ENCODE measurements at regions not wholly inside any gene's neighbourhood (a gene's known extent, or its start where the extent isn't known, plus 50 kb on each side); places are given as distances from the start of the nearest gene placed in this dataset.

- H3K4me3 Mint-ChIP-seq: no peak overlapping the region
- no peaks in the 10 kb centered on the region for H3K4me1 ChIP-seq (ENCODE audit: insufficient read depth, low read length)
- no peaks in the 10 kb centered on the region for H3K9me3 ChIP-seq (ENCODE audit: low read length)
- H3K27ac ChIP-seq (ENCODE audit: low read depth, low read length): no peak overlapping the region
- no peaks in the 10 kb centered on the region for H3K27me3 Mint-ChIP-seq
- no peak overlapping the region for H3K27ac Mint-ChIP-seq
- no peaks in the 10 kb centered on the region for H3K27me3 ChIP-seq (ENCODE audit: insufficient read depth, low read length, poor library complexity, severe bottlenecking)
- H3K36me3 Mint-ChIP-seq: no peaks in the 10 kb centered on the region
- no peak for DNase-seq
- H3K4me3 ChIP-seq (ENCODE audit: low read length): no peak overlapping the region
- no peaks in the 10 kb centered on the region for H3K36me3 ChIP-seq (ENCODE audit: insufficient read depth, low read length)
- CTCF ChIA-PET: no interaction called here
- H3K9me3 Mint-ChIP-seq: peaks cover 0 to 15% (median 4%) of the 10 kb centered on the region in 5 donors
- POLR2A ChIA-PET: no interaction called here
- no peaks in the 10 kb centered on the region for H3K4me1 Mint-ChIP-seq
Measured at GRCh38 chr6:165010556-165011535, 298.6 kb downstream of the C6orf118 start.

DNA sequence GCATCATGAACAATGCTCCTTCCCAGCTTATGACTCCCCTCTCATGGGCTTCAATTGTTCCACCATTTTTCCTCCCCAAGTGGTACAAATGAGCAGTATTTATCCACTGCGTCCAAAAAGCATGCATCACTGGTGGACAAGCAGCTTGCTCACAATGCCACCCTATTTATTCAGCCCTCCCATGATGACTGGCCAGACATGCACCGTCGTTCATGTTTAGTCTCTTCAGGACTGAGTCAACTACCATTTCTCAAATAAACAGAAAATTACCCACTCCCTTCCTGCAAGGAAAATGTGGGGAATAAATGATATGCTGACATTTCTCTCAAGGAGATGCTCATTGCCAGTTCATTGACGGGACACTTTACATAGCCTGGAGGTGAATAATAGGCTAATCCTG lies 300.4 kb downstream of the C6orf118 start:
- Histone ChIP-seq H3K36me3 (ENCODE audit: insufficient read depth, low read length) (no peaks in the 10 kb centered on the region), H3K4me1 (ENCODE audit: insufficient read depth, low read length) (no peaks in the 10 kb centered on the region), H3K4me3 (ENCODE audit: low read length) (no peak overlapping the region), H3K9me3 (ENCODE audit: low read length) (no peaks in the 10 kb centered on the region), H3K27ac (ENCODE audit: low read depth, low read length) (no peak overlapping the region), H3K27me3 (ENCODE audit: insufficient read depth, low read length, poor library complexity, severe bottlenecking) (no peaks in the 10 kb centered on the region)
- Mint-ChIP-seq H3K9me3 (peaks cover 0 to 17% (median 4%) of the 10 kb centered on the region in 5 donors), H3K27ac (no peak overlapping the region), H3K36me3 (no peaks in the 10 kb centered on the region), H3K4me3 (no peak overlapping the region), H3K27me3 (no peaks in the 10 kb centered on the region), H3K4me1 (no peaks in the 10 kb centered on the region)
- DNase-seq: no peak
- CTCF ChIA-PET: no interaction called here
- POLR2A ChIA-PET: no interaction called here

DNA sequence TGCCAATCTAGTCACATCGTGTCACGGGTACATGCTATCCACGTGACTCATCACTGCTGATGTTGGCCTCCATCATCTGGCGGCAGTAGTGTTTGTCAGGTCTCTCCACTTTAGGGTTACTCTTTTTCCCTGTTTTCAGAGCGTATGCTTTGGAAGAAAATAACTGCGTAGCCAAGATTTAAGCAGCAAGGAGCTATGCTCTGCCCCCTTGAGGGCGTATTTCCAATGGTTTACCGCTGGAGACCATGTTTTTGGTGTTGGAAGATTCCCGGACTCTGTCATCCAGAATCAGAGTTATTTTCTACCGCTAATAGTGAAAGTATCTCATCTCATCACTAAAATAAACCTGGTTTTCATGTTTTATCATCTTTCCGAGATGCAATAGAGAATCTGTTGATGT lies 306.5 kb downstream of the C6orf118 start:
- no peak overlapping the region for H3K4me3 ChIP-seq (ENCODE audit: low read length)
- Mint-ChIP-seq H3K4me3 (no peak overlapping the region), H3K27me3 (no peaks in the 10 kb centered on the region), H3K9me3 (peaks cover 0 to 13% (median 3%) of the 10 kb centered on the region in 5 donors), H3K27ac (no peak overlapping the region), H3K4me1 (no peaks in the 10 kb centered on the region), H3K36me3 (no peaks in the 10 kb centered on the region)
- H3K36me3 ChIP-seq (ENCODE audit: insufficient read depth, low read length): no peaks in the 10 kb centered on the region
- ChIA-PET POLR2A (no interaction called here), CTCF (no interaction called here)
- no peaks in the 10 kb centered on the region for H3K9me3 ChIP-seq (ENCODE audit: low read length)
- no peaks in the 10 kb centered on the region for H3K4me1 ChIP-seq (ENCODE audit: insufficient read depth, low read length)
- H3K27ac ChIP-seq (ENCODE audit: low read depth, low read length): no peak overlapping the region
- no peaks in the 10 kb centered on the region for H3K27me3 ChIP-seq (ENCODE audit: insufficient read depth, low read length, poor library complexity, severe bottlenecking)
- DNase-seq: no peak

DNA sequence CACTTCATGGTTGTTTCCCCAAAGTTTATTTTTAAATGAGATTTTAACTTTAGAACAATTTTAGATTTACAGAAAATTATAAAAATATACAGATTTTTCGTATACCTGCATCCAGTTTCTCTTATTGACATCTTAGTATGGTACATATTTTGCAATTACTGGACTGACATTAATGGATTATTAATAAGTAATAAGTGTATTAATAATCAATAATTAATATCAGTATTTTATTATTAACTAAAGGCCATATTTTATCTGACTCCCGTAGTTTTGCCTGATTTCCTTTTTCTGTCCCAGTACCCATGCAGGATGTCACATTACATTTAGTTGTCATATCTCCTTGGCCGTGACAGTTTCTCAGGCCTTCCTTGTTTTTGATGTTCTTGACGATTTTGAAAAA lies 307.0 kb downstream of the C6orf118 start:
- POLR2A ChIA-PET: no interaction called here
- no peaks in the 10 kb centered on the region for H3K27me3 Mint-ChIP-seq
- CTCF ChIA-PET: no interaction called here
- peaks cover 0 to 16% (median 3%) of the 10 kb centered on the region in 5 donors for H3K9me3 Mint-ChIP-seq
- no peaks in the 10 kb centered on the region for H3K27me3 ChIP-seq (ENCODE audit: insufficient read depth, low read length, poor library complexity, severe bottlenecking)
- H3K36me3 Mint-ChIP-seq: no peaks in the 10 kb centered on the region
- H3K4me3 Mint-ChIP-seq: no peak overlapping the region
- no peaks in the 10 kb centered on the region for H3K36me3 ChIP-seq (ENCODE audit: insufficient read depth, low read length)
- no peak overlapping the region for H3K4me3 ChIP-seq (ENCODE audit: low read length)
- no peaks in the 10 kb centered on the region for H3K9me3 ChIP-seq (ENCODE audit: low read length)
- H3K4me1 ChIP-seq (ENCODE audit: insufficient read depth, low read length): no peaks in the 10 kb centered on the region
- H3K4me1 Mint-ChIP-seq: no peaks in the 10 kb centered on the region
- DNase-seq: no peak
- no peak overlapping the region for H3K27ac ChIP-seq (ENCODE audit: low read depth, low read length)
- H3K27ac Mint-ChIP-seq: no peak overlapping the region

GRCh38 chr6:165001502-165002157 lies 307.8 kb downstream of the C6orf118 start:
- no peaks in the 10 kb centered on the region for H3K27me3 Mint-ChIP-seq
- H3K4me1 ChIP-seq (ENCODE audit: insufficient read depth, low read length): no peaks in the 10 kb centered on the region
- H3K27ac Mint-ChIP-seq: no peak overlapping the region
- CTCF ChIA-PET: no interaction called here
- H3K4me1 Mint-ChIP-seq: no peaks in the 10 kb centered on the region
- no peaks in the 10 kb centered on the region for H3K9me3 ChIP-seq (ENCODE audit: low read length)
- H3K4me3 Mint-ChIP-seq: no peak overlapping the region
- peaks cover 0 to 16% (median 3%) of the 10 kb centered on the region in 5 donors for H3K9me3 Mint-ChIP-seq
- no peaks in the 10 kb centered on the region for H3K36me3 ChIP-seq (ENCODE audit: insufficient read depth, low read length)
- H3K27ac ChIP-seq (ENCODE audit: low read depth, low read length): no peak overlapping the region
- H3K27me3 ChIP-seq (ENCODE audit: insufficient read depth, low read length, poor library complexity, severe bottlenecking): no peaks in the 10 kb centered on the region
- no peak for DNase-seq
- POLR2A ChIA-PET: no interaction called here
- no peaks in the 10 kb centered on the region for H3K36me3 Mint-ChIP-seq
- H3K4me3 ChIP-seq (ENCODE audit: low read length): no peak overlapping the region

GRCh38 chr6:164998297-164998696 lies 311.1 kb downstream of the C6orf118 start:
- Histone ChIP-seq H3K27me3 (ENCODE audit: insufficient read depth, low read length, poor library complexity, severe bottlenecking) (no peaks in the 10 kb centered on the region), H3K36me3 (ENCODE audit: insufficient read depth, low read length) (no peaks in the 10 kb centered on the region), H3K9me3 (ENCODE audit: low read length) (no peaks in the 10 kb centered on the region), H3K4me1 (ENCODE audit: insufficient read depth, low read length) (no peaks in the 10 kb centered on the region), H3K4me3 (ENCODE audit: low read length) (no peak overlapping the region), H3K27ac (ENCODE audit: low read depth, low read length) (no peak overlapping the region)
- H3K36me3 Mint-ChIP-seq: no peaks in the 10 kb centered on the region
- H3K27me3 Mint-ChIP-seq: no peaks in the 10 kb centered on the region
- H3K4me1 Mint-ChIP-seq: no peaks in the 10 kb centered on the region
- H3K4me3 Mint-ChIP-seq: no peak overlapping the region
- peaks cover 1 to 6% (median 4%) of the 10 kb centered on the region in 5 donors for H3K9me3 Mint-ChIP-seq
- ChIA-PET CTCF (interaction anchor here (1.0 kb wide), 1 partner anchor 9 kb away, joined by 3 read pairs; no protein-coding TSS in a partner anchor), POLR2A (no interaction called here)
- DNase-seq: no peak
- peak overlapping the region in 1 of 8 donors; percentile 47 for H3K27ac Mint-ChIP-seq

DNA sequence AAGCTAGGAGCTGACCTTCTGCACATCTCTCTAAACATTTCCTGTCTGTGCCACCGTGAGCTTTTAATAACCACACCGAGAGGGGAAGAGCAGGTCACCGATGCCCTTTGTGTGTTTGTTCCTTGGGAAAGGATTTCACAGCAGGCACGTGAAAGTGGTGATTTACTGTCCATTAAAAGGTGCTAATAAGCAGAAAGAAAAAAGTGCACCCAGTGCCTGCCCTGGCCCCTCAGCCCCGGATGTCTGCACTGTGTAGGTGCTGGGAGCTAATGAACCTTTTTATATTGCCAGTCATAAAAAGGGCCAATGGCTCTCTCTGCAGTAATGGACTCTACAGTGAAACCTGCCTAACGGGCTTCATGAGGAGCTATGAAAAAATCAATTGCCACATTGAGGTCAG lies 312.6 kb downstream of the C6orf118 start:
- CTCF ChIA-PET: interaction anchor here (0.7 kb wide), 1 partner anchor 10 kb away, joined by 3 read pairs; no protein-coding TSS in a partner anchor
- no peaks in the 10 kb centered on the region for H3K36me3 Mint-ChIP-seq
- Histone ChIP-seq H3K27ac (ENCODE audit: low read depth, low read length) (no peak overlapping the region), H3K27me3 (ENCODE audit: insufficient read depth, low read length, poor library complexity, severe bottlenecking) (no peaks in the 10 kb centered on the region), H3K9me3 (ENCODE audit: low read length) (no peaks in the 10 kb centered on the region), H3K4me3 (ENCODE audit: low read length) (no peak overlapping the region), H3K36me3 (ENCODE audit: insufficient read depth, low read length) (no peaks in the 10 kb centered on the region), H3K4me1 (ENCODE audit: insufficient read depth, low read length) (no peaks in the 10 kb centered on the region)
- H3K4me3 Mint-ChIP-seq: no peak overlapping the region
- no peaks in the 10 kb centered on the region for H3K27me3 Mint-ChIP-seq
- POLR2A ChIA-PET: no interaction called here
- no peak for DNase-seq
- peaks cover 4 to 8% (median 6%) of the 10 kb centered on the region in 5 donors for H3K9me3 Mint-ChIP-seq
- H3K27ac Mint-ChIP-seq: no peak overlapping the region
- no peaks in the 10 kb centered on the region for H3K4me1 Mint-ChIP-seq

GRCh38 chr6:164991573-164991972 lies 317.8 kb downstream of the C6orf118 start:
- no peaks in the 10 kb centered on the region for H3K27me3 ChIP-seq (ENCODE audit: insufficient read depth, low read length, poor library complexity, severe bottlenecking)
- Mint-ChIP-seq H3K27me3 (no peaks in the 10 kb centered on the region), H3K4me1 (no peaks in the 10 kb centered on the region), H3K27ac (no peak overlapping the region), H3K36me3 (no peaks in the 10 kb centered on the region), H3K4me3 (no peak overlapping the region), H3K9me3 (peaks cover 2 to 6% (median 5%) of the 10 kb centered on the region in 5 donors)
- CTCF ChIA-PET: no interaction called here
- no peaks in the 10 kb centered on the region for H3K36me3 ChIP-seq (ENCODE audit: insufficient read depth, low read length)
- no peak overlapping the region for H3K27ac ChIP-seq (ENCODE audit: low read depth, low read length)
- no peaks in the 10 kb centered on the region for H3K4me1 ChIP-seq (ENCODE audit: insufficient read depth, low read length)
- POLR2A ChIA-PET: no interaction called here
- no peak overlapping the region for H3K4me3 ChIP-seq (ENCODE audit: low read length)
- DNase-seq: no peak
- no peaks in the 10 kb centered on the region for H3K9me3 ChIP-seq (ENCODE audit: low read length)
